TTC549 (cell line): ENCODE measurements at regions not wholly inside any gene's neighbourhood (a gene's known extent, or its start where the extent isn't known, plus 50 kb on each side); places are given as distances from the start of the nearest gene placed in this dataset.
"Not testable (repeated sequence)": the region's sequence is repeated elsewhere in the genome, so short reads cannot be mapped to it uniquely, and the experiment has no call there.

Experiments used
- FAIRE-seq: peaks from 2 replicates; lab custom pipeline; 2012; peaks lifted over from hg19 to GRCh38; lab: Jason Lieb, UNC

DNA sequence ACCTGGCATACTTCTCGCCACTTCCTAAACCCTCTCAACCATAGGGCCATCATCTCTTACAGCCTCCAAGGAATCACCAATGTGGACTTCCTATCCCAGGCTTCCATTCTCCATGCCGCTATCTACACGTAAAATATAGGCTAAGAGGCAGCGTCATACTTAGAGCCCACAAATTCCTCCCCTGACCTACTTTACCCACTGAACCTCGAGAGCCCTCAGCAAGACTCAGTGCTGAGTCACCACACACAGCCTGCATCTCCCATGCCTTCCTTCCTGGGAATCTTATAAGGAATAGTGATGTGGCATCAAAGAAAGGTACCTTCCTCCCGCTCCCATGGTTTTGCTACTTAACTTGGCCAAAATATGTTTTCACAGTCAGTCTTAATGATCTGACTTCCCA, 435.6 kb upstream of the NFE2L3 start:
- FAIRE-seq, result no peak

DNA sequence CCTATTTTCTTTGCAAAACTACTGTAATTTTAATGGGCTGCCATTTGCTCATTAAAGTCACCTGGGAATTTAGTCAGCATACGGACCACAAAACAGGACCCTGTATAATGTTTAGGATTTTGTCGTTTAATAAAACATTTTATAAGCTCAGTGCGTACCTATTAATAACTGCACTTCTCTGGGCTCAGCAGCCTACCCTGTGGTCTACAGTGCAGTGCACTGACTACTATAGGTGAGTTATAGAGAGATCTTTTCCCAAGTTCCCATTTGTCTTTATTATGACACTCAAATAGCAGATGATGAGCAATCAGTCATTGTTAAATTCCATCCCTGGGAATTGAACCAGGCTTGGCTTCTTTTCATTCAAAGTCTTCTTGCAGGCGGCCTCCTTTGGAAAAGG, 433.4 kb upstream of the NFE2L3 start:
- no peak for FAIRE-seq

DNA sequence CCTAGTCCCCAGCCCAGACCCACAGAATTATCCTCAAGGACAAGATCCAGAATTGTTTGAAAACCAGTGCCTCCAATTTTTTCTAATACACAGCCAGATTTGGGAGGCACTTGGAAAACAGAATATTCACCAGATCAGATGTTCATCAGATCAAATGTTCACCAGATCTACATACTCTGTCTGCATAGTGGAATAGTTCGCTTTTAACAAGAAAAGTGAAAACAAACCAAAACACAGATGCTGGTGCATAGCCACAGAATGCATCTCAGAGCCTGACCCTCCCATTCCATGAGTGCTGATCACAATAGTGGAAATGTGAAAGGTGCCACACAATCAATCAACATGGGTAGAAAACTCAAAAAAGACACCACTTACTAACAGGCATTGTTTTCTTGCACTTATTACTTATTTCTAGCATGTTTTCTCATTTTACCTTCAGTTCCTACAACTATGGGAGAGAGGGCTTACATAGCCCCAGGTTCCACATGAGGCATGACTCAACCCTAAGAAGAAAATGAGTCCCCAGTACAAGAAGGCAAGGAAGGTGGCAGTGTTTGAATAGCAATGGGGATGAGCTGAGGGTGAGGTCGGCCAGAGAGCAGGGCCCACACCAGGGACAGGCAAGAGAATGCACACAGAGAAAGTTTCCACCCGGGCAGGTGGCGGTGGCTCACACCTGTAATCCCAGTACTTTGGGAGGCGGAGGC, 432.7 kb upstream of the NFE2L3 start:
- no peak for FAIRE-seq

DNA sequence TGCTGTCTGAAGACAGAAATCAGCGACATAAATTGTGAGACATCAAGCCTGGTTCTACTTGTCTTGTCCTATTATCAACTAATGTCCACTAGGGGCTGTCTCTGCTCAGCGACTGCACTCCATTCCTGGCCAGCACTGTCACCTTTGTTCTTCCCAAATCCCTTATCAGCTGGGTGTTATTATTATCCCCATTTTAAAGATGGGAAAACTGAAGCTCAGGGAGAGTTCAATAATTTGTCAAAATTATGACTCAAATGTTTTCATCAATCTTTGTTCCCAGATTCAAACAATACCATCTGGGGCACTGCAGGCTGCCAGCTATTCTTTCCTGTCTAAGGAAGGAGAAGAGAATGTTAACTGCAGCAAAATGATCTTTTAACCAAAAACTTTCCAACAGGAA, 431.6 kb upstream of the NFE2L3 start:
- no peak for FAIRE-seq

DNA sequence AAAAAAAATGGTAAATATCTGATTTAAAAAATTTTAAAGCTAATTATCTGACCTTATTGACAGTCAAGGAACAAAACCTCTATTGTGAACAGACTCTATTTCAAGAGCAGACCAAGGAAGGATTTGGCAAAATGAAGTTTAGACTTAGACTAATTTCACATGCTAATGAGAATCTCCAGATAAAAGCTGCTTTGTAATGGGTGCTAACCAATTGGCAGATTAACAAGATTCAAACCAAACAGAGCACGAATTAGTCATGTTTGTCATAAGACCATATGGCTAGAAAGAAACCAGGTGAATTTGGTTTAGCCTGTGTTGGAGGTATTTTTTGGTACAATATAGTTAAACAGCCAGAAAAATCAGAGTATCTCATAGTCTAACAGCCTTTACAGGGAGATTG, 429.1 kb upstream of the NFE2L3 start:
- no peak for FAIRE-seq

DNA sequence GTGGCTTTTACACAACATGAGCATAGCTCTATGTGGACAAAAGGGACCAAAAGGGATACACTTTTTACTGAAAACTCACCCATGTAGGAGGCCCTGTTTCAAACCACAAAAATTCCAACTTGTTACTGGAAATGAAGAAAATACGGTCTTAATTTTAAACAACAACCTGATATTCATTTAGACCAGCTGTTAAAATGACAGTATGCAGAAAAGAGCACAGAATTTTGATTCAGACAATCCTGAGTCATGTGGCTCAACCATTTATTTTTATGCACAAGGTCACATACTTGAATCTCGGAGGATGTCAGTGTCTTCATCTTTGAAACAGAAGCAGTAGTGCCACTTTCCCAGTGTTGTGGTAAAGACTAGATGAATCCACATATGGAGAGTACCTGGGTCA, 426.5 kb upstream of the NFE2L3 start:
- no peak for FAIRE-seq

DNA sequence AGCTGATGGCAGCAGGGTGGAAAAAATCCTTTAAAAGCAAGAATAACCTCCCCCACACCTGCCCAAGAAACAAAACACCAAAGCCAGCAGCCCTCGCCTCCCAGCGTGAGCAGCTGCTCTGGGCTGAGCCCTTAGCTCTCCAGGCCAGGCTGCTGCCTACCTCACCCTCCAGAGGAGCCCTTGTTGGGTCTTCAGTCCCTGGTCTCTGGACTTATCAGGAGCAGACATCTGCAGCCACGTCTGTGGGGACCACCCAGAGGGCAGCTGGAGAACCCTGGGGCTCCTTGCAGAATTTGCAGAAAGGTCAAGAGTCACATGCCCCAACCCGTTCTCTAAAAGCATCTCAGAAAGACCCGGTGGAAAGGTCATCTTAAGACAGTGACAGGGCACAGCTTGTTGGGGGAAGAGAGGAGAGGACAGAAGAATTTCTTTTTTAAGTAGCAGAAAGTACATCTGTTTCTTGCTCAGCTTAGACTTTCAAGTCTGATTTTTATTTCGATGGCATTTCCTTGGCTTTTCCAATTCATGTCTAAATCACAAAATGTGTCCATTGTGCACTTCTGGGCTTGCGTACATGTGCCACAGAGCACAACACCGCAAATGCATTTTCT, 425.7 kb upstream of the NFE2L3 start:
- FAIRE-seq, result peak; percentile 80

DNA sequence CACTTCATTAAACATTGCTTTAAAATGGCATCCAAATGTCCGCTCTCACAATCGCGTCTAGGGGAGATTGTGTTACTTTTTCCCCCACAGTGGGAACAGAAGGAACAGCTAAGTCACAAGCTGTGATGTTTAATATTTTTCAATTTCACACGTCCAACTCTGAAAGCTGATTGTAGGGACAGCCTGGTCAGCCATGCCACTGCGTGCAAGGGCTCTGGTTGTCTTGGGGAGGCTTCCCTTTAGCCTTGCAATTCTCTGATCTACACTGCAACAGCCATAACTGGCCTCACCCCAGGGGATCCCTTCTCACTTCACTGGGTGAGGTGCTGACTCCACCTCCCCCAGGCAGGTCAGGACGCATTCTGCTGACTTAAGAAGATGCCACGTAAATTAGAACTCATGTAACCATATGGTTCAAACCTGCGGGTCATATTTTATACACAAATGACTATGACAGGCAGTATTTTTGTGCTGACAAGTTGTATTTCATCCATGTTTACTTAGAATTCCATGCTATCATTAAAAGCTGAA, 425.2 kb upstream of the NFE2L3 start:
- FAIRE-seq, result no peak

DNA sequence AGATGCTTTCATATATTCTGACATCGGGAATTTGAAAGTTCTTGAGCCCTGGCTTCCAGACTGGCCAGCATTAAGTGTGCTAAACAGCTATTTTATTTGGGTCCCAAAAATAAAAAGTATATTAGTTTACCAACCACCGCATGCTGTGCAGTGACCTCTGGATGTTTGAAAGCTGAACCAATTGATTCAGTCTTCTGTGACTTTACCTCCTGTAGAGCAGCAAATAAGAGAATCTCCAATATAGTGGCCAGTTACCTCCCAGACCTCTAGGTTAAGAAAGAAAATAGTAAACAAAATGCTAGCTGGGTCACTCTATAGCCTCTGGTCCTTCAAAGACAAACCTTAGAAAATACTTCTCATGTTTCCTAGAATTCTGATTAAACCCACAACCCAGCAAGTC, 424.6 kb upstream of the NFE2L3 start:
- peak; percentile 81 for FAIRE-seq

DNA sequence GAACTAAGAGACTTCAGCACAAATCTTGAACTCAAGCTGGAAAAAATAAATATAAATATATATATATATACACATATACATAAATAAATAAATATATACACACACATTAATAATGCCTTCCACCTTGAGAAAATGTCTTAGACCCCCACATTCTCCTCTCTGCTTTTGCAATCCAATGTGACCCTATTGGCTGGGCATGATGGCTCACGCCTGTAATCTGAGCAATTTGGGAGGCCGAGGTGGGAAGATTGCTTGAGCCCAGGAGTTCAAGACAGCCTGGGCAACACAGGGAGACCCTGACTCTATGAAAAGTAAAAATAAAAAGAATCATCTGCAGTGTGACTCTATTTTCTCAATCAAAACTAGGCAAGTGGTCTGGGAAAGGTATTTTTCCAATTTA, 424.1 kb upstream of the NFE2L3 start:
- FAIRE-seq, result no peak

DNA sequence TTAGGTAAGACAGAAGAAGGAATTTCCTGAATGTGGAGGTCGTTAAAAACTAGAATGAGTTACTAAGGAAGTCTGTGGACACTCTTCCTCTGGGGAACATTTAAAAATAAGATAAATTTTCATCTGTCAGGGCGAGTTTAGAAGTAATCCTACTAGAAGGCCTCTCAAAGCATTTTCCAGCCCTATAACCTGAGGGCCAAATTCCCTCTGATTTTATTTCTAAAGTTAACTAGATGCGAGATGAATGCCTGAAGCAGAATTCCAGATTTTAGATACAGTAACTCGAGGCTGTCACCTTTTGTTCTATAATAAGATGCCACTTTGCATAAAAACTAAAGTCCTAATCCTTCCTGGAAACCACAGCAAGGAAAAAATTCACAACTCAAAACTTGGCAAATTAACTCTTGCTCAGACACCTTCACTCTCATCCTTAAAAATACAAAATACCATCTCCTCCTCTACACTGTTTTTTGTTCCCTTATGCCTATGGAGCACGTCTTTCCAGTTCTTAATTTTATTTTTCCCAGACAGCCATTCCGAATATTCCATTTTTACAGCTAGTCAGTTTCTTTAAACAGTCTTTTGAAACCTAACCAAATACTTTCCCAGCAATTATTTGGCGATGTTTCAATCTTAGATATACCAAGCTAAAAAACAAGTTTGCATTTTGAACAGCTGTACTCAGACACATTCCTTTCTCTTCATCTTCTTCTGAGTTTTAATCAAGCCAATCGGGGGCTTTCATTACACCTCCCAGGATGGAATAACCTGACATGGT, 420.7 kb upstream of the NFE2L3 start:
- peak; percentile 89 for FAIRE-seq

DNA sequence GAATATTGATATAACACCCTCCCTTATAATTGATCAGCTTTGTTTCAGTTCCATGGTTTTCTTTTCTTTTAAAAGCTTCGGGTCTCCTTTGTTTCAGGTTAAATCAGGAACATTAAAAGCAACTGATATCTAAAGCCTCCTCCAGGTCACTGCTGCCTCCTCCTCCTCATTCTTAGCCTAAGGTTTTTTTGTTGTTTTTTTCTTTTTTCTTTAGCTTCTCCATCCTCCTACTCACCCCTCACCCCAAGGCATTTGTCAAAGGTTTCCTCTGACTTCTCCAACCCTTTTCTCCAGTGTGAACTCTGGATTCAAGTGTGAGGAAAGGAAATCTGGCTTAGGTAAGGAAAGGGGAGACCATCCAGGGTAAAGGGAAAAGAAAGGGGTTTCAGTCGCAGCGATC, 420.2 kb upstream of the NFE2L3 start:
- no peak for FAIRE-seq

DNA sequence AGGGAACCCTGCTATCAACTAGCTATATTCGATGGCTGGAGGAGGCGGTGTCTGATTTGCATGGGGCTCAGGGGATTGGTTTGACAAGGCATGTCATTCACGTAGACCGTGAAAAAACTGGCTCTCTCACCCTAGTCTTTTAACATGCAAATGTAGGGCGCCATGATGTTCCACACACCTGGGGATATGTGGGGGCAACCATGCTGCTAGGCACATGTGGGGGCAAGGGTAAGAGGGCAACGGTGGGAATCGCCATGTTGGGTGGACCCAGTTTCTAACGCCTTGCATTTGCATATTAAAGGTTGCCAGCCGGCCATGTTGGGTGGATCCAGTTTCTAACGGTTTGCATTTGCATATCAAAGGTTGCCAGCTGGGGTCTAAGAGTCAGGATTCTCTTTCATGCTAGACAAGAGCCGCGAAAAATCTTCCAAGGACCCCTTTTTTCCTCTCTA, 419.2 kb upstream of the NFE2L3 start:
- no peak for FAIRE-seq

DNA sequence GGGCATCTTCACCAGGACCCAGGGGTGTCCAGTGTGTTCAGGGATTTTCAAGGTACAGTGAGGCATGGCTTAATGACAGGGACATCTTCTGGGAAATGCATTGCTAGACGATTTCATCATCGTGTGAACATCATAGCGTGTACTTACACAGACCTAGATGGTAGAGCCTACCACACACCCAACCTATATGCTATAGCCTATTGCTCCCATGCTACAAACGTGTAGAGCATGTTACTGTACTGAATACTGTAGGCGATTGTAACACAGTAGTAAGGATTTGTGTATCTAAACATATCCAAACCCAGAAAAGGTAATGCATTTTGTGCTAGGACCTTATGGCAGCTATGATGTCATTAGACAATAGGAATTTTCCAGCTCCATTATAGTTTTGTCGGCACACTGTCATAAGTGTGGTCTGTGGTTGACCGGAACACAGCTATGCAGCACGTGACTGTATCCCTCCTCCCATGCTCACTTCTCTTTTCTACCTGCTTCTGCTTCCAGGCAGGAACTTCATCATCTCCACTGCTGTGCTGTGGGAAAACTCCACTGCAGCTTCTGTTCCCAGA, 416.2 kb upstream of the NFE2L3 start:
- no peak for FAIRE-seq

DNA sequence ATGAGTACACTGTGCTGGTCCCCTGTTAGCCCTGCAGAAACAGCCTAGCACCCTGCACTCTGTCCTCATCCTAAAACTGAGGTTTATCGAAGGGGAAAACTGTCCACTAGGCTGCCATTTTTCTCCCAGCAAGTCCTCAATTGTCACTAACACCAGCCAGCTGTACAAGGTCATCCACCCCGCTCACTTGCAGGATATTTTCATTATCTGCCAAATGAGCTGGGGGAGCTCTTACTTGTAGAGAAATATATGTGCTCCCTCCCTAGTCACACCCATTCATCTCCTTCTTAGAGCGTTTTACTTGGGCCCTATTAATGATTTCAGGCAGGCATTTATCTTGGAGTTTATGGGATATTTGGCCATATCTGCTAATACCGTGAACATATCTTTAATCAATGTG, 413.5 kb upstream of the NFE2L3 start:
- FAIRE-seq, result no peak

DNA sequence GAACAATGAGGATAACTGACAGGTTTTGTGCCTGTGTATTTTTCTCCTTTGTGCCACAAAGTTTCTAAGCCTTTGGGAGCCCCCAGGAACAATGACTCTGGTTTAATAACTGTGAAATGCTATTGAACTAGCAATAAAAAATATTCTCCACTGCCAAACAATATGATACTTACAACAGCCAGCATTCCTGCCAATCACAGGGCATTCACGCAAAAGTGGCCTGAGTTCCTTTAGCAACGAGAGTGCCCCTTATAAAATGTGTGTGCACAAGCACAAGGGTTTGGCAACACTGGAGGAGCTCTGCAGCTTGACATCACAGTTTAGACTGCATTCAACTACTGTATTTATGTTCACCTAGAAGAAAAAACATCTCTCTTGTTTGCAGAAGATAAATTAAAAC, 412.9 kb upstream of the NFE2L3 start:
- FAIRE-seq, result no peak

DNA sequence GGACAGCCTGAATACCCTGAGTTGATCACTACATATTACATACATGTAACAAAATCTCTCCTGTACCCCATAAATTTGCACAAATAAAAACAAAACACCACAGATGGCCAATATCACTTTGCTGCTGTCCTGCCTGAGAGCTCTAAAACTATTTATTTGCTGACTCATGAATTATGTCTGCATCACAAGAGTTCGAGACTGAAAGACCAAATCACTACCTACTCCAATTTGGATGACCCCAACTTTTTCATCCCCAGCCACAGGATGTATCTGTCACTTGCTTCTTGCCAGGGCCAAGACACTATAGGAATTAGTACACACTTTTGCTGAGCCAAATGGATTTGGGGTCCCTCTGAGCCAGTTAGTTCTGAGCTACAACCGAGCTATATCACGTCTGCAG, 409.7 kb upstream of the NFE2L3 start:
- no peak for FAIRE-seq

DNA sequence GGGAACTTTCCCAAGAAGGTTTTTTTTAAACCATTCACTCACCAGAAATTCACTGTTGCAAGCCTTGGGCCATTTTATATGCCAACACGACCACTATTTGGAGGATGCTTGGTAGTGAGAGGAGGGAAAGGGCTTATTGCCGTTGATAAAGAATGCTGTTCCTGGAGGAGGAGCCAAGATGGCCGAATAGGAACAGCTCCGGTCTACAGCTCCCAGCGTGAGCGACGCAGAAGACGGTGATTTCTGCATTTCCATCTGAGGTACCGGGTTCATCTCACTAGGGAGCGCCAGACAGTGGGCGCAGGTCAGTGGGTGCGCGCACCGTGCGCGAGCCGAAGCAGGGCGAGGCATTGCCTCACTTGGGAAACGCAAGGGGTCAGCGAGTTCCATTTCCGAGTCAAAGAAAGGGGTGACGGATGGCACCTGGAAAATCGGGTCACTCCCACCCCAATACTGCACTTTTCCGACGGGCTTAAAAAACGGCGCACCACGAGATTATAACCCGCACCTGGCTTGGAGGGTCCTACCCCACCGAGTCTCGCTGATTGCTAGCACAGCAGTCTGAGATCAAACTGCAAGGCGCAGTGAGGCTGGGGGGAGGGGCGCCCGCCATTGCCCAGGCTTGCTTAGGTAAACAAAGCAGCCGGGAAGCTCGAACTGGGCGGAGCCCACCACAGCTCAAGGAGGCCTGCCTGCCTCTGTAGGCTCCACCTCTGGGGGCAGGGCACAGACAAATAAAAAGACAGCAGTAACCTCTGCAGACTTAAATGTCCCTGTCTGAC, 408.1 kb upstream of the NFE2L3 start:
- not testable (repeated sequence) for FAIRE-seq

DNA sequence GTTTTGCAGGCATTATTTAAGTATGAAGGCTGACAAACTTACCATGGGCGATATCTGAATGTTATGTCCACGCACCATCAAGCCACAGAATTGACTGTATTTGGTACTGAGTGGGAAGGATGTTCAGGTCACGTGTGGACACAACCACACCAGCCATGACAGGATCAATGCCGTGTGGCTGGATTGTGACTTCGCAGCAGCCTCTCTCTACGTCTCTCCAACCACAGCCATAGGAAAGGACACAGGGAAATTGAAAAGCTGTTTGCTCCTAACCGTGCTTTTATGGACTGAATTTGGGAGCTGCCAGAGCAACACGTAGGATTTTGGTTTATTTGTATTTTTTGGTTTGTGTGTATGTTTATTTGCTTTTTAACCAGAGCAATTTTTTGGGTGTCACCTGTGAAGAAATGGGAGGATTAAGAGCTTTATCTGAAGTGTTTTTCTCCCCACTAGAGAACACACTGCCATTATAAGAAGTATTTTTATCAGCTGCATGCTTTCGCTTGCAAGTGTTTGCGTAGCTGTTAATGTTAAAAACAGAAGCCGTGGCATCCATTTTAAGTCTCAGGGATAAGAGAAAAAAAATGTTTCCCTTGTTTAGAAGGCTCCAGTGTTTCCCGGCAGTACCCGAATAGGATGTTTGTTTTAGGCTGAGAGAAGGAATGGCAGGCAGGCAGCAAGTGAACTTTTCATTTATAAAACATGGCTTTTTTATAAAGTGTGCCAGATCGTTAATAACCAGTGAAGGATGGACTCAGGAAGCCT, 401.1 kb upstream of the NFE2L3 start:
- FAIRE-seq, result peak; percentile 61

DNA sequence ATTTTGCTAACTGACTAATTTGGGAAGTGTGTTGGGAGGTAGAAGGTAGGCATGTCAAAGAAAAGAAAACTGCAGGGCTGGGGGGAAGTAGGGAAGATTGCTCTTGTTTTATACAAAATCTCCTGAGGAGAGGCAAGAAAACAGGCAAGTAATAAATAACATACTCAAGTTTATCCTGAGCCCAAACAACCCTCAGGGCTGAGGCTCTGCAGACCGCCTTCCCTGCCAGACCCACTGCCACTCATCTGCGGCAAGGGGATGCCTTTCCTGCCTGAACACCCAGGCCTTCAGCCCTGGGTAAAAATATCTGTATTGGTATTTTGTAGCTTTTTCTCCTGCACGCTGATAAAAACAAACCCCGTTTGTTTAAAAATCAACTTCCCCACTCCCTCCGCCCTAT, 399.8 kb upstream of the NFE2L3 start:
- FAIRE-seq, result no peak
